ENCODE measurements at regions not wholly inside any gene's neighbourhood (a gene's known extent, or its start where the extent isn't known, plus 50 kb on each side); places are given as distances from the start of the nearest gene placed in this dataset.
A peak's percentile ranks its signal among the peaks of the same experiment; 100 is the strongest.

GRCh38 chr7:17055596-17055995 is 173.8 kb upstream of the AGR3 start:
- H3K36me3 ChIP-seq (ENCODE audit: control insufficient read depth in 4 of 4, insufficient read depth in 4 of 4, low read length in 3 of 4): no peaks in the 10 kb centered on the region
- H3K4me1 ChIP-seq (ENCODE audit: control extremely low read depth in 1 of 4, control insufficient read depth in 4 of 4, insufficient read depth in 4 of 4, low read length in 3 of 4): peaks cover 3 to 28% (median 15%) of the 10 kb centered on the region in 4 experiments
- no peak for DNase-seq
- ChIA-PET POLR2A (no interaction called here), CTCF (interaction anchor here (1.0 to 1.8 kb wide), 3 partner anchors 12 to 241 kb away, joined by 3 to 5 read pairs (median 5); no protein-coding TSS in a partner anchor)
- WGBS (ENCODE audit: insufficient coverage): 91% methylated on average over 1 of the region's 2 CpGs
- no peaks in the 10 kb centered on the region for H3K27me3 ChIP-seq (replicated peaks in 2 of 5; ENCODE audit: control insufficient read depth in 4 of 5, insufficient read depth in 5 of 5, low read length in 4 of 5)
- H3K4me3 ChIP-seq (ENCODE audit: control insufficient read depth in 1 of 7, extremely low read depth in 1 of 7, insufficient read depth in 4 of 7, low read depth in 2 of 7, low read length in 6 of 7): no peak overlapping the region
- H3K9me3 ChIP-seq (ENCODE audit: control extremely low read depth in 1 of 5, control insufficient read depth in 4 of 5, insufficient read depth in 2 of 5, low read depth in 1 of 5, low read length in 4 of 5): no peaks in the 10 kb centered on the region
- no peak overlapping the region for H3K27ac ChIP-seq (ENCODE audit: insufficient read depth in 1 of 2, low read depth in 1 of 2, low read length in 2 of 2, poor library complexity in 1 of 2, severe bottlenecking in 2 of 2)

- Histone ChIP-seq H3K27ac (ENCODE audit: insufficient read depth in 1 of 2, low read depth in 1 of 2, low read length in 2 of 2, poor library complexity in 1 of 2, severe bottlenecking in 2 of 2) (no peak overlapping the region), H3K36me3 (ENCODE audit: control insufficient read depth in 4 of 4, insufficient read depth in 4 of 4, low read length in 3 of 4) (no peaks in the 10 kb centered on the region), H3K4me3 (ENCODE audit: control insufficient read depth in 1 of 7, extremely low read depth in 1 of 7, insufficient read depth in 4 of 7, low read depth in 2 of 7, low read length in 6 of 7) (no peak overlapping the region), H3K4me1 (ENCODE audit: control extremely low read depth in 1 of 4, control insufficient read depth in 4 of 4, insufficient read depth in 4 of 4, low read length in 3 of 4) (peaks cover 3 to 28% (median 15%) of the 10 kb centered on the region in 4 experiments), H3K27me3 (replicated peaks in 2 of 5; ENCODE audit: control insufficient read depth in 4 of 5, insufficient read depth in 5 of 5, low read length in 4 of 5) (no peaks in the 10 kb centered on the region), H3K9me3 (ENCODE audit: control extremely low read depth in 1 of 5, control insufficient read depth in 4 of 5, insufficient read depth in 2 of 5, low read depth in 1 of 5, low read length in 4 of 5) (no peaks in the 10 kb centered on the region)
- WGBS (ENCODE audit: insufficient coverage): 94% methylated on average over 4 of the region's 7 CpGs
- POLR2A ChIA-PET: no interaction called here
- no peak for DNase-seq
- CTCF ChIA-PET: interaction anchor here (1.8 to 2.4 kb wide), 2 partner anchors 9 to 13 kb away, joined by 5 to 8 read pairs; no protein-coding TSS in a partner anchor
Measured at GRCh38 chr7:17056491-17057142, 174.8 kb upstream of the AGR3 start.

DNA sequence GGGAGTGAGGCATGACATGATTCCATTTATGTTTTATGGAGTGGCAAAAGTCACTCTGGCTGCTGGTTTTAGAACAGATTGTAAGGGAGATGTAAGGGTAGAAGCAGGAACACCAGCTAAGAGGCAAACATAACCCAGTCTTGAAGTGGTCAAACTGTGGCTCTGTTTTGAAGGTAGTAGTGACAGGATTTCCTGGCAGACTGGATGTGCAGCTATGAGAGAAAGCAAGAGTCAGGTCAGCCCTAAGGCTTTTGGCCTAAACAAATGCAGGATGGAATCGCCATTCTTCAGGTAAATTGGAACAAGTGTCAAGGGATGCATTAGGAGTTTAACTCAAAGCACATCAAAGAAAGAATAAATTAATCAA is 175.3 kb upstream of the AGR3 start:
- Histone ChIP-seq H3K9me3 (ENCODE audit: control extremely low read depth in 1 of 5, control insufficient read depth in 4 of 5, insufficient read depth in 2 of 5, low read depth in 1 of 5, low read length in 4 of 5) (no peaks in the 10 kb centered on the region), H3K36me3 (ENCODE audit: control insufficient read depth in 4 of 4, insufficient read depth in 4 of 4, low read length in 3 of 4) (no peaks in the 10 kb centered on the region), H3K4me1 (ENCODE audit: control extremely low read depth in 1 of 4, control insufficient read depth in 4 of 4, insufficient read depth in 4 of 4, low read length in 3 of 4) (peaks cover 3 to 28% (median 15%) of the 10 kb centered on the region in 4 experiments), H3K4me3 (ENCODE audit: control insufficient read depth in 1 of 7, extremely low read depth in 1 of 7, insufficient read depth in 4 of 7, low read depth in 2 of 7, low read length in 6 of 7) (no peak overlapping the region), H3K27ac (ENCODE audit: insufficient read depth in 1 of 2, low read depth in 1 of 2, low read length in 2 of 2, poor library complexity in 1 of 2, severe bottlenecking in 2 of 2) (no peak overlapping the region), H3K27me3 (replicated peaks in 2 of 5; ENCODE audit: control insufficient read depth in 4 of 5, insufficient read depth in 5 of 5, low read length in 4 of 5) (no peaks in the 10 kb centered on the region)
- ChIA-PET CTCF (interaction anchor here (2.0 to 2.4 kb wide), 2 partner anchors 9 to 49 kb away, joined by 8 to 10 read pairs; no protein-coding TSS in a partner anchor), POLR2A (no interaction called here)
- whole genome bisulfite sequencing (ENCODE audit: insufficient coverage): no CpG with 5 or more reads among the region's 1 CpG
- DNase-seq: no peak

DNA sequence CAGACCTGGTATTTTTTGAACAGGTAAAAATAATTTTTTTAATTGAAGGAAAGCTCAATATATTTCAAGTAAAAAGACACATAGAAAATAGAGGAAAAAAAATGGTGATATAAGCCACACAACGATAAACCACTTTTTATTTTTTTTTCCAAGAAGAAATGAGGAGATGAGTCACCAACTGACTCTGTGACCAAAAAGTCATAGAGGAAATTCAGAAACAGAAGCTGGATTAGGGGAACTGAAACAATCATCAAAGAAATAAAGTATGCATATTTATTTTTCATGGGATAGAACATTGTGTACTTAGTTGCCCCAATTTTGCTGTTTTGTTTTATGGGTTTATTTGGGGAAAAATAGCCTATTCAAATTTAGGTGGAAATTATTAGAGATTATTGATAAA is 176.8 kb upstream of the AGR3 start:
- H3K36me3 ChIP-seq (ENCODE audit: control insufficient read depth in 4 of 4, insufficient read depth in 4 of 4, low read length in 3 of 4): no peaks in the 10 kb centered on the region
- peak overlapping the region; percentile 36 to 62 for H3K27ac ChIP-seq (ENCODE audit: insufficient read depth in 1 of 2, low read depth in 1 of 2, low read length in 2 of 2, poor library complexity in 1 of 2, severe bottlenecking in 2 of 2)
- WGBS (ENCODE audit: insufficient coverage): no CpG with 5 or more reads among the region's 1 CpG
- peaks cover 3 to 34% (median 18%) of the 10 kb centered on the region in 4 experiments for H3K4me1 ChIP-seq (ENCODE audit: control extremely low read depth in 1 of 4, control insufficient read depth in 4 of 4, insufficient read depth in 4 of 4, low read length in 3 of 4)
- peak overlapping the region in 2 of 7 experiments; percentile 24 to 25 for H3K4me3 ChIP-seq (ENCODE audit: control insufficient read depth in 1 of 7, extremely low read depth in 1 of 7, insufficient read depth in 4 of 7, low read depth in 2 of 7, low read length in 6 of 7)
- CTCF ChIA-PET: interaction anchor here (0.7 to 2.4 kb wide), 8 partner anchors 11 to 474 kb away, joined by 3 to 10 read pairs (median 4); no protein-coding TSS in a partner anchor
- H3K9me3 ChIP-seq (ENCODE audit: control extremely low read depth in 1 of 5, control insufficient read depth in 4 of 5, insufficient read depth in 2 of 5, low read depth in 1 of 5, low read length in 4 of 5): no peaks in the 10 kb centered on the region
- DNase-seq: peak; percentile 66 to 92 (median 89)
- H3K27me3 ChIP-seq (replicated peaks in 2 of 5; ENCODE audit: control insufficient read depth in 4 of 5, insufficient read depth in 5 of 5, low read length in 4 of 5): no peaks in the 10 kb centered on the region
- POLR2A ChIA-PET: interaction anchor here (0.6 kb wide), 1 partner anchor 26 kb away, joined by 4 read pairs; no protein-coding TSS in a partner anchor

GRCh38 chr7:17060051-17060450 is 178.3 kb upstream of the AGR3 start:
- no peaks in the 10 kb centered on the region for H3K36me3 ChIP-seq (ENCODE audit: control insufficient read depth in 4 of 4, insufficient read depth in 4 of 4, low read length in 3 of 4)
- POLR2A ChIA-PET: interaction anchor here (0.5 kb wide), 1 partner anchor 37 kb away, joined by 4 read pairs; no protein-coding TSS in a partner anchor
- no peak overlapping the region for H3K27ac ChIP-seq (ENCODE audit: insufficient read depth in 1 of 2, low read depth in 1 of 2, low read length in 2 of 2, poor library complexity in 1 of 2, severe bottlenecking in 2 of 2)
- CTCF ChIA-PET: interaction anchor here (1.4 to 3.1 kb wide), 2 partner anchors 12 to 241 kb away, joined by 3 to 9 read pairs; no protein-coding TSS in a partner anchor
- H3K27me3 ChIP-seq (replicated peaks in 2 of 5; ENCODE audit: control insufficient read depth in 4 of 5, insufficient read depth in 5 of 5, low read length in 4 of 5): no peaks in the 10 kb centered on the region
- peak in 2 of 3 donors; percentile 23 to 27 for DNase-seq
- no peak overlapping the region for H3K4me3 ChIP-seq (ENCODE audit: control insufficient read depth in 1 of 7, extremely low read depth in 1 of 7, insufficient read depth in 4 of 7, low read depth in 2 of 7, low read length in 6 of 7)
- no CpG with 5 or more reads among the region's 3 CpGs for WGBS (ENCODE audit: insufficient coverage)
- H3K9me3 ChIP-seq (ENCODE audit: control extremely low read depth in 1 of 5, control insufficient read depth in 4 of 5, insufficient read depth in 2 of 5, low read depth in 1 of 5, low read length in 4 of 5): no peaks in the 10 kb centered on the region
- peaks cover 3 to 34% (median 18%) of the 10 kb centered on the region in 4 experiments for H3K4me1 ChIP-seq (ENCODE audit: control extremely low read depth in 1 of 4, control insufficient read depth in 4 of 4, insufficient read depth in 4 of 4, low read length in 3 of 4)

DNA sequence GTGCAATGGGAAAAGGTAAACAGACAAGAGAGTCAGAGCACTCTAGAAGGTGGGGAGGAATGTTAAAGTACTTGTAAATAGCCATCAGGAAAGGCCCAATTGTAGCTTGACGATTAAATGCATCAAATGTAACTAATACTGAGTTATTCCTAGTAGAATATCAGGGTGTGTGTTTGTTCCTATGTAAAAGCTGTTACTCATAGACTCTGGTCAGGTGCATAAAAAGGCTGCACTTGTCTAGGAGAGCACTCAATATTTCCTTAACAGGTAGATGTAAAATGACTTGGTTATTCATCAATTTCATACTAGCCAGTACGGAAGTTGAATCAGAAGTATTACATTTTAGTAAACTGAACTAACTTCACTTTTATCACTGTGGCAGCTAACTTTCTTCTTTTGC is 179.7 kb upstream of the AGR3 start:
- no peak overlapping the region for H3K4me3 ChIP-seq (ENCODE audit: control insufficient read depth in 1 of 7, extremely low read depth in 1 of 7, insufficient read depth in 4 of 7, low read depth in 2 of 7, low read length in 6 of 7)
- no peak overlapping the region for H3K27ac ChIP-seq (ENCODE audit: insufficient read depth in 1 of 2, low read depth in 1 of 2, low read length in 2 of 2, poor library complexity in 1 of 2, severe bottlenecking in 2 of 2)
- H3K9me3 ChIP-seq (ENCODE audit: control extremely low read depth in 1 of 5, control insufficient read depth in 4 of 5, insufficient read depth in 2 of 5, low read depth in 1 of 5, low read length in 4 of 5): no peaks in the 10 kb centered on the region
- H3K4me1 ChIP-seq (ENCODE audit: control extremely low read depth in 1 of 4, control insufficient read depth in 4 of 4, insufficient read depth in 4 of 4, low read length in 3 of 4): peaks cover 3 to 34% (median 18%) of the 10 kb centered on the region in 4 experiments
- ChIA-PET CTCF (interaction anchor here (3.1 kb wide), 1 partner anchor 14 kb away, joined by 9 read pairs; no protein-coding TSS in a partner anchor), POLR2A (no interaction called here)
- no peak for DNase-seq
- no peaks in the 10 kb centered on the region for H3K27me3 ChIP-seq (replicated peaks in 2 of 5; ENCODE audit: control insufficient read depth in 4 of 5, insufficient read depth in 5 of 5, low read length in 4 of 5)
- H3K36me3 ChIP-seq (ENCODE audit: control insufficient read depth in 4 of 4, insufficient read depth in 4 of 4, low read length in 3 of 4): no peaks in the 10 kb centered on the region
- WGBS (ENCODE audit: insufficient coverage): 100% methylated on average over 1 of the region's 2 CpGs

All from common myeloid progenitor, CD34-positive (primary cell).